ENCODE measurements at regions not wholly inside any gene's neighbourhood (a gene's known extent, or its start where the extent isn't known, plus 50 kb on each side); places are given as distances from the start of the nearest gene placed in this dataset.

- Mint-ChIP-seq H3K4me1 (ENCODE audit: unreplicated experiment) (no peaks in the 10 kb centered on the region), H3K4me3 (ENCODE audit: unreplicated experiment) (no peak overlapping the region), H3K27me3 (ENCODE audit: unreplicated experiment) (peaks cover 16% of the 10 kb centered on the region), H3K9me3 (ENCODE audit: unreplicated experiment) (peaks cover 15% of the 10 kb centered on the region), H3K27ac (ENCODE audit: unreplicated experiment) (no peak overlapping the region), H3K36me3 (ENCODE audit: unreplicated experiment) (no peaks in the 10 kb centered on the region)
- TF ChIP-seq, protein P1, sequence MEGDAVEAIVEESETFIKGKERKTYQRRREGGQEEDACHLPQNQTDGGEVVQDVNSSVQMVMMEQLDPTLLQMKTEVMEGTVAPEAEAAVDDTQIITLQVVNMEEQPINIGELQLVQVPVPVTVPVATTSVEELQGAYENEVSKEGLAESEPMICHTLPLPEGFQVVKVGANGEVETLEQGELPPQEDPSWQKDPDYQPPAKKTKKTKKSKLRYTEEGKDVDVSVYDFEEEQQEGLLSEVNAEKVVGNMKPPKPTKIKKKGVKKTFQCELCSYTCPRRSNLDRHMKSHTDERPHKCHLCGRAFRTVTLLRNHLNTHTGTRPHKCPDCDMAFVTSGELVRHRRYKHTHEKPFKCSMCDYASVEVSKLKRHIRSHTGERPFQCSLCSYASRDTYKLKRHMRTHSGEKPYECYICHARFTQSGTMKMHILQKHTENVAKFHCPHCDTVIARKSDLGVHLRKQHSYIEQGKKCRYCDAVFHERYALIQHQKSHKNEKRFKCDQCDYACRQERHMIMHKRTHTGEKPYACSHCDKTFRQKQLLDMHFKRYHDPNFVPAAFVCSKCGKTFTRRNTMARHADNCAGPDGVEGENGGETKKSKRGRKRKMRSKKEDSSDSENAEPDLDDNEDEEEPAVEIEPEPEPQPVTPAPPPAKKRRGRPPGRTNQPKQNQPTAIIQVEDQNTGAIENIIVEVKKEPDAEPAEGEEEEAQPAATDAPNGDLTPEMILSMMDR (IDR thresholded peaks at IDR 0.05): no peak
- DNase-seq (ENCODE audit: extremely low spot score, unreplicated experiment): no peak
These were observed 106.9 kb downstream of the UNCX start for GRCh38 chr7:1339611-1340010.

DNA sequence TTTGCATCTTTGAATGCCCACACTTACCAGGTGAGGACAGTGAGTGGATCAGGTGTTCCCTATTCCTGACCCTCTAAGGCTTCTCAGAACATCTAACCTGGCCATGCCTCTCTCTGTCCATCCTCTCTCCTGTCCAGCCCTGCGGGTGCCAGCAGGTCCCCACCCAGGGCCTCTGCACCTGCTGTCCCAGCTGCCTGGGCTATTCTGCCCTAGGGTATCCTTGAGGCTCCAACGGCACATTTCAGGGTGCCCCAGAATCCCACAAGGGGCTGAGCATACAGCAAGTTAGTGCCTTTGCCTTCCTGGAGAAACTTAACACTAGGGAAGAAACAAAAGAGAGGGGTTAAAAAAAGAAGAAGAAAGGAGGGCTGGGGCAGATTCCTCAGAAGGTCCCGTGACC is 107.4 kb downstream of the UNCX start:
- H3K4me3 Mint-ChIP-seq (ENCODE audit: unreplicated experiment): no peak overlapping the region
- H3K9me3 Mint-ChIP-seq (ENCODE audit: unreplicated experiment): peaks cover 15% of the 10 kb centered on the region
- H3K36me3 Mint-ChIP-seq (ENCODE audit: unreplicated experiment): no peaks in the 10 kb centered on the region
- no peak for DNase-seq (ENCODE audit: extremely low spot score, unreplicated experiment)
- peaks cover 13% of the 10 kb centered on the region for H3K27me3 Mint-ChIP-seq (ENCODE audit: unreplicated experiment)
- TF ChIP-seq, protein P1 (IDR thresholded peaks at IDR 0.05): no peak
- no peak overlapping the region for H3K27ac Mint-ChIP-seq (ENCODE audit: unreplicated experiment)
- no peaks in the 10 kb centered on the region for H3K4me1 Mint-ChIP-seq (ENCODE audit: unreplicated experiment)

- Mint-ChIP-seq H3K36me3 (ENCODE audit: unreplicated experiment) (no peaks in the 10 kb centered on the region), H3K4me3 (ENCODE audit: unreplicated experiment) (no peak overlapping the region), H3K9me3 (ENCODE audit: unreplicated experiment) (peaks cover 15% of the 10 kb centered on the region), H3K4me1 (ENCODE audit: unreplicated experiment) (no peaks in the 10 kb centered on the region), H3K27ac (ENCODE audit: unreplicated experiment) (no peak overlapping the region), H3K27me3 (ENCODE audit: unreplicated experiment) (peaks cover 12% of the 10 kb centered on the region)
- no peak for DNase-seq (ENCODE audit: extremely low spot score, unreplicated experiment)
- TF ChIP-seq, protein P1 (IDR thresholded peaks at IDR 0.05): no peak
These were observed 108.0 kb downstream of the UNCX start for GRCh38 chr7:1340461-1341360.

DNA sequence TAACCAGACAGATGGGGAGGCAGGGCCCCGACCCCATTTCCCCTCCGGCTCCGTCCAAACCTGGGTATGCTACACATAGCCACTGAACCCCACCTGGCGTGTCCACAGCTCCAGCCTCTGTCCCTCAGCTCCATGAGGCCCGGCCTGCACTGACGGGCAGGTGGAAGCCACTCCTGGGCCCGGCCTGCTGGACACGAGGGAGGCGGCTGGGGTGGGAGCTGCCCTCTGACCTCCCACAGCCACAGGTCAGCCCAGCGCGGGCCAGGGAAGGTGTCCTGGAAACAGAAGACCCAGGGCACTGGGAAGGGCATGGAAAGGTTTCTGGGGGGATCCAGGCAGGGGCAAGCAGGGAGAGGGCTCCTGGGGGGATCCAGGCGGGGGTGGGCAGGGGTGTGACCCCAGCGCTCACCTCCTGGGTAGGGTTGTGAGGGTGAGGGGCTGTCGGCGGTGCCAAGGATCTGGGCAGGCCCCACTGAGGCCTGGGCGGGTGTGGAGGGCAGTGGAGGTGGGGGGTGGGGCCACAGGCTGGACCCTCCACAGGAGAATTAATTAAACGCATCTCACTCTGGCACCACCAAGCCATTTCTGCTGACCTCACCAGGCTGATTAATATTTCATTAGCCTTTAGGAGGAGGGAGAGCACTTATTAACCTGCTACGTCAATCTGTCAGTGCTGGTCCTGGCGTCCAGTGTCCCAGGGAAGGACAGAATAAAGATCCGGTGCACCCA is 108.9 kb downstream of the UNCX start:
- Mint-ChIP-seq H3K27me3 (ENCODE audit: unreplicated experiment) (peaks cover 12% of the 10 kb centered on the region), H3K9me3 (ENCODE audit: unreplicated experiment) (peaks cover 10% of the 10 kb centered on the region), H3K27ac (ENCODE audit: unreplicated experiment) (no peak overlapping the region), H3K4me3 (ENCODE audit: unreplicated experiment) (no peak overlapping the region), H3K4me1 (ENCODE audit: unreplicated experiment) (no peaks in the 10 kb centered on the region), H3K36me3 (ENCODE audit: unreplicated experiment) (no peaks in the 10 kb centered on the region)
- TF ChIP-seq, protein P1 (IDR thresholded peaks at IDR 0.05): no peak
- DNase-seq (ENCODE audit: extremely low spot score, unreplicated experiment): no peak

DNA sequence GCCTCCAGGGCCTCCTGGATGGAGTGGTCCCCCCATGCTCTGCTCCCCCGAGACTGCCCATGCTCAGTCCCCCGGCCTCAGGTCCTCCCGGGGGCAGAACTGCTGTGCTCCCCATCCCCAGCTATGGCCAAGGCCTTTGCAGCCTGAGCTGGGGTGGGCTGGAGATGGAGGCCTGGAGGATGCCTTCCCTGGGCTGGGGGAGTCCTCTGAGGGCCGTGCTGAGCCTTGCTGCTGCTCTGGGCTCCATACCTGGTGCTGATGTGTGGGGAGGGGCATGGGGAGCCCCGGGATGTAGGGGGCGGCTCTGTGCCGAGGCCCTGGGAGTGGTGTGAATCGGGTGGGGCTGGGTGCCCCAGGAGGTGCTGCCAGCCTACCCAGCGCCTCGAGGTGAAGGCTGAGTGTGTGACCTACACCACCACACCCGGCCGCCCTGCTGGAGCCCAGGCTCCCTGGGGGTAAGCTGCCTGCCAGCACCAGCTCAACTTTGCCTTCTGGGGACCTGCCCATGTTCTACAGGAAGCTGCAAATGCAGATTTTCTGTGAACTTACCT is 109.5 kb downstream of the UNCX start:
- Mint-ChIP-seq H3K4me3 (ENCODE audit: unreplicated experiment) (no peak overlapping the region), H3K27ac (ENCODE audit: unreplicated experiment) (no peak overlapping the region), H3K9me3 (ENCODE audit: unreplicated experiment) (peaks cover 6% of the 10 kb centered on the region), H3K27me3 (ENCODE audit: unreplicated experiment) (peaks cover 12% of the 10 kb centered on the region), H3K4me1 (ENCODE audit: unreplicated experiment) (no peaks in the 10 kb centered on the region), H3K36me3 (ENCODE audit: unreplicated experiment) (no peaks in the 10 kb centered on the region)
- DNase-seq (ENCODE audit: extremely low spot score, unreplicated experiment): no peak
- TF ChIP-seq, protein P1 (IDR thresholded peaks at IDR 0.05): no peak

Data from osteocyte (in vitro differentiated cells).